ENCODE measurements at regions not wholly inside any gene's neighbourhood (a gene's known extent, or its start where the extent isn't known, plus 50 kb on each side); places are given as distances from the start of the nearest gene placed in this dataset.
"Not testable (repeated sequence)": the region's sequence is repeated elsewhere in the genome, so short reads cannot be mapped to it uniquely, and the experiment has no call there.

GRCh38 chr2:160584972-160585494 is 91.4 kb upstream of the RBMS1 start:
- DNase-seq, result no peak

- peak; percentile 25 for DNase-seq
Observed at GRCh38 chr2:160590664-160591063, 97.1 kb upstream of the RBMS1 start.

GRCh38 chr2:160592401-160592800 is 98.8 kb upstream of the RBMS1 start:
- no peak for DNase-seq

- no peak for DNase-seq
Observed at GRCh38 chr2:160592993-160593392, 99.4 kb upstream of the RBMS1 start.

- DNase-seq, result no peak
Observed at GRCh38 chr2:160596441-160596840, 102.8 kb upstream of the RBMS1 start.

DNA sequence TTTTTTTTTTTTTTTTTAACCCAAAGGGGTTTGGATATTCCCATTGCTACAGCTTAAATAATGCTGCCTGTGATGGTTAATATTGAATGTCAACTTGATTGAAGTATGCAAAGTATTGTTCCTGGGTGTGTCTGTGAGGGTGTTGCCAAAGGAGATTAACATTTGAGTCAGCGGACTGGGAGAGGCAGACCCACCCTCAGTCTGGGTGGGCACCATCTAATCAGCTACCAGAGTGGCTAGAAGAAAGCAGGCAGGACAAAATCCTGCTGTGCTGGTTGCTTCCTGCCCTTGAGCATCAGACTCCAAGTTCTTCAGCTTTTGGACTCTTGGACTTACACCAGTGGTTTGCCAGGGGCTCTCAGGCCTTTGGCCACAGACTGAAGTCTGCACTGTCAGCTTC is 106.8 kb upstream of the RBMS1 start:
- not testable (repeated sequence) for DNase-seq

- no peak for DNase-seq
Observed at GRCh38 chr2:160602073-160602472, 108.5 kb upstream of the RBMS1 start.

GRCh38 chr2:160603771-160604510 is 110.3 kb upstream of the RBMS1 start:
- no peak for DNase-seq

DNA sequence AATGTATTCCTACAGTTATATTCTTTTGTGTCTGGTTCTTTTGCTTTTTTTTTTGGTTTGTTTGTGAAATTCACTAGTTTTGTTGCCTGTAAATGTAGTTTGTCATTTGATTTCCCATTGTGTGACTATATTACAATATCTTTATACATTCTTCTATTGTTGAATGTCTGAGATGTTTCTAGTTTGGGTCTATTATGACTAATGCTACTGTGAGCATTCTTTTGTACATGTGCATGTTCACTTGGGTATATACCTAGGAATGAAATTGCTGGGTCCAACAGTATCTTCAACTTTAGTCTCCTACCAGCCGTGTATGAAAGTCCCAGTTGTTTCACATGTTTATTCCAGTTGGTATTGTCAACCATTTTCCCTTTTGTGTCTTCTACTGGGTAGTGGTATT is 112.7 kb upstream of the RBMS1 start:
- no peak for DNase-seq

DNA sequence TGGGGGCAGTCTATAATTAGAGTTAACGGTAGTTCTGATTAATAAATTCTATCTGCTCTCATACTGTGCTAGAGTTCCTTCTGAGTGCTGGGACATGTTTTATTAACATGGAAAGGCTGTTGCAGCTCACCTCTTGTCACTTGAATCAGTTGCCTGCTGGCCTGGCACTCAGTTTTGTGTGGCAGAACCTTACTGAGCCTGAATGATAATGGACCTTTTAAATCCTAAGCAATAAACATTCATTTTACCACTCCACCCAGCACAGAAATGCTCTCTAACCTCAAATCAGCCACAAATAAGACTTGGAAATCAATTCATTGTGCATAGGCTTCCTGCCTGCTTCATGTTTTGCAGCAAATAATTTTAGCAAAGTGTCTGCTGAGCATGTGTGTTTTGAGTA is 115.0 kb upstream of the RBMS1 start:
- DNase-seq, result no peak

GRCh38 chr2:160609346-160609745 is 115.7 kb upstream of the RBMS1 start:
- DNase-seq, result no peak

GRCh38 chr2:160610041-160610440 is 116.4 kb upstream of the RBMS1 start:
- no peak for DNase-seq

DNA sequence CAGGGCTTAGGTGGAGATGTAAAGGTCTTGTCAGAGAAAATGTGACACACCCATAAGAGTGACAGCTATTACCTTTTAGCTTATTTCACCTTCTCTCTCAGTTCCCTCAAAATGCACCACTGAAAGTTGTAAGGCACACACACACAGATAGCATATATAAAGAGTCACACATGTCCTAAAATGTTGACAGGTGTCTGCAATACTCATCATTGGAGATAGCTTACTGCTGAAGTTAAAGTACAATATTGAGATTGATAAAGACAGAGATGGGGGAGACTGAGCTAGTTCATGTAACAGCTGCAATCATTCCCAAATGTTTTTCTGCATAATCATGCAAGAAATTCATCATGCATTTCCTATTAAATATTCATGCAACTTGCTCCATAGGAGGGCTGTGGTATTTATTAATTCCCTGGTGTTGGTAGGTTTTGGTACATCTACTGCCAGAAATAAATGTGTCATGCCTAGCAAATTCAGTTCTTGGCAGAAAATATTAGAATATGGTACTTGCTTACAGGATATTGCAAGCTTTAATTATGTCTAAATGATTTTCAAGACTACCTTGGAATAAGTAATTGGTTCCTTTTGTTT is 118.8 kb upstream of the RBMS1 start:
- DNase-seq, result no peak

DNA sequence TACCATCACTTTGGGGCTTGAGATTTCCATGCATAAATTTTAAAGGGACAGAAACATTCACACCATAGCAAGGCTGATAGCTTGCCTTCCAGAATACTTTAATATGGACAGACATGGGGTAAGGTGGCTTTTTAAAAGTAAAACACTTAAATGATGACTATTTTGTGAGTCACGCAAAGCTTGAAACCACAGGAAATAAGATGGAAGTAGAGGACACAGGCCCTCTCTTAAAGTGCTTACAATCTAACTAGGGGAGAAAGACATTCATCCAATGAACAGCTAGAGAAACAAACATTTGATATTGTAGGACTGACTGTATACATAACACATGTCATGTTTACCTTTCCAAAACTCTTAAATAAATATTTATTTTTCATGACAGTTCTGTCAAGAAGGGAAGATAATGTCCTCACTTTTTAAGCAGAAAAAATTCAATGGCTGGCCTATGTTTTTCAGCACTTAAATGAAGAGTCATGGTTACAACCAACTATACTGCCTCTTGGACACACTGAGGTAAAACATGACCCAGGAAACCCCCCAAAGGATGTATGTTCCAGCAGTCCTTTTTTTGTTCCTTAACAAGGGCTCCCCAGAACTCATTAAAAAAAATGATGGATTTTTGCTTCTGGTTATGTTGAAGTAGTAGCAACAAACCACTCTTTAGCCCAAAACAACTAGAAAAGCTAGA is 120.0 kb upstream of the RBMS1 start:
- no peak for DNase-seq

GRCh38 chr2:160614391-160614790 is 120.8 kb upstream of the RBMS1 start:
- DNase-seq, result no peak

DNA sequence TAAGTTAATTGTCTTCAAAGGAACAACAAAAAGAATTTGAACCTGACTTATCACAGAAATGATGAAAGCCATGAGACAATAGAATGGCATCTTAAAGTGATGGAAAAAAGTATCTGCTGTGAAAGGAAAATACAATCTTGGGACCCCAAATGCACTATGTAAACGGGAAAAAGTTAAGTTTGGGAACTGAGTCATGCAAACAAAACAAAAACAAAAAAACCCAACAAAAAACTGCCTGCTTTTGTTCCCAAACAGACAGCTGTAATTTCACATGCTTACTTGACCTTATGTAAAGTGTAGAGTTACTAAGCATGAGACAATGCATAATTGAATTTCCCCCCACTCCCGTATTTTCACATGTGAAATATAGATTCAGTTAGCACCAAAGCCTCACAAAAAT is 122.1 kb upstream of the RBMS1 start:
- DNase-seq, result no peak

GRCh38 chr2:160616149-160616548 is 122.5 kb upstream of the RBMS1 start:
- no peak for DNase-seq

GRCh38 chr2:160621748-160622147 is 128.1 kb upstream of the RBMS1 start:
- DNase-seq, result no peak

DNA sequence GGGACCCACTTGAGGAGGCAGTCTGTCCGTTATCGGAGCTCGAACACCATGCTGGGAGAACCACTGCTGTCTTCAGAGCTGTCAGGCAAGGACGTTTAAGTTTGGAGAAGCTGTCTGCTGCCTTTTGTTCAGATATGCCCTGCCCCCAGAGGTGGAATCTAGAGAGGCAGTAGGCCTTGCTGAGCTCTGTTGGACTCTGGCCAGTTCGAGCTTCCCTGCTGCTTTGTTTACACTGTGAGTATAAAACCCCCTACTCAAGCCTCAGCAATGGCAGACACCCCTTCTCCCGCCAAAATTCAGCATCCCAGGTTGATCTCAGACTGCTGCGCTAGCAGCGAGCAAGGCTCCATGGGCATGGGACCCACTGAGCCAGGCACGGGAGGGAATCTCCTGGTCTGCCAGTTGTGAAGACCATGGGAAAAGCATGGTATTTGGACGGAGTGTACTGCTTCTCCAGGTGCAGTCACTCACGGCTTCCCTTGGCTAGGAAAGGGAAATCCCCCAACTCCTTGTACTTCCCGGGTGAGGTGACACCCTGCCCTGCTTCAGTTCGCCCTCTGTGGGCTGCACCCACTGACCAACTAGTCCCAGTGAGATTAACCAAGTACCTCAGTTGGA is 134.5 kb upstream of the RBMS1 start:
- DNase-seq, result not testable (repeated sequence)

DNA sequence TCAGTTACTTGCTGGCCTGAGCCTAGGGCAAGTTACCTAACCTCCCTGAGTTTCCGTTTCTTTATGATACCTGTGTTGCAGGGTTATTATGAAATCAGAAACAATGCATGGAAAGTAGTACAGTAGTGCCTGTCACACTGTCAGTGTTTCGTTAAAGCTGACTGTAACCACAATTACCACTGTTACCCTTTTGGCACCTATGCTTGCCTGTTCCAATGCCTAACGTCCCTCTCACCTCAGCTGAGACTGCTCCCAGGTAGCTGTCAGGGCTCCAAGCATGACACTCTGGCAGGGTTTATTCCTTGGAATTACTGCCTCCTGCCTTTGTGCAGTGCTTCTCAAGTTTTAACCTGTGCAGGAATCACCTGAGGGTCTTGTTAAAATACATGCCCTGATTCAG is 135.2 kb upstream of the RBMS1 start:
- DNase-seq, result no peak

DNA sequence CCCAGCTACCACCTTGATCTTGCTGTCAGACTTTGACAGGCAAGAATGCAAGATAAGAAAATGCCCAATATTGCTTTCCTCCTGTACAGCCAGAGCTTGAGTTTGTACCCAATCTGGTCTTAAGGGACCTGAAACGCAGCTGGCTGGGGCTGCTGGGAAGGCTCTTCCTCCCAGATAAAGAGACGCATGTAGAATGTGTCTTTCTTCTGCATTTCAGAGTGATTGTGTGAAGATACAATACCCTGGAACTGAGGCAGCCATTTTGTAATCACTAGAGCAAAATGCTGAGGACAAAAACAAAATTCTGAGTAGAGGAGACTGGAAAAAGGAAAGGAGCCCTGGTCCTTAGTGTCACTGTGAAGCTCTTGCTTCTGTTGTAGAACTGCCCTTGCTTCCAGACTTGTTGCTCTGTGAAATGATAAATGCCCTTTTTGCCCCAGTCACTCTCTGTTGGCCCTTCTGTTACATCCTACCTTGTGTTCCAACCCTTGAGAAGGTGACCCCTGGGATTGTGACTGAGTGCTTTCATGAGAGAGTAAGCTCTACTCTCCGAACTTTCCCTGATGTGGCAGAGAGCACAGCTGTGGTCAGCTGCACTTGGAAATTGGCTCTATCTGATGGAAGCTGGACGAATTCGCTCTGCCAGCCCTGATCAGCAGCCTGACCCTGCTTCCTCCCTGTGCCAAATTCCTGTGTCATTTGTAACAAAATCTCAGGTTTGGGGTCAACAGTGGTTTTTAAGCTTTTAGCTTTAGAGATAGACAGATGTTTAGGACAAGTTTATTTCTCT is 137.4 kb upstream of the RBMS1 start:
- DNase-seq, result no peak

- no peak for DNase-seq
Observed at GRCh38 chr2:160632084-160632975, 138.7 kb upstream of the RBMS1 start.

Data from hematopoietic multipotent progenitor cell treated with erythropoietin and hydrocortisone succinate and interleukin-3 and kit ligand, for 6 days (in vitro differentiated cells).